ENCODE measurements at regions not wholly inside any gene's neighbourhood (a gene's known extent, or its start where the extent isn't known, plus 50 kb on each side); places are given as distances from the start of the nearest gene placed in this dataset.
A peak's percentile ranks its signal among the peaks of the same experiment; 100 is the strongest.
"Not testable (repeated sequence)": the region's sequence is repeated elsewhere in the genome, so short reads cannot be mapped to it uniquely, and the experiment has no call there.

- DNase-seq (ENCODE audit: low read depth in 3 of 3): no peak
Measured at GRCh38 chrX:56343219-56343618, 111.1 kb downstream of the KLF8 start.

DNA sequence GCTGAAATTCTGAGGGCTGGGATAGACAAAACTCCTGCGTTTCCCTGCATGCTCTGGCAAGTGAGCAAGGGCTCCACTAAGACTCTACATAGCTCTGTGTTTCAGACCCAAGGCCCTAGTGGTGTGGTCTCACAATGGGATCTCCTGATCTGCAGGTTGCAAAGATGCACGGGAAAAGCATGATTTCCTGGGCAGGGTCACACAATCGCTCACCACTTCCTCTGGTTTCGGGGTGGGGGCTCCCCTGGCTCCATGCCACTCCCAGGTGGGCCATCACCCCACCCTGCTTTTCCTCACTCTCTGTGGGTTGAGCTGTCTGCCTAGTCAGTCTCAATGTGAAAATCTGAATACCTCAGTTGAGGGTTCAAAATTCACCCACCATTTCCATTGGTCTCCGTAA, 111.5 kb downstream of the KLF8 start:
- DNase-seq (ENCODE audit: low read depth in 3 of 3): no peak

DNA sequence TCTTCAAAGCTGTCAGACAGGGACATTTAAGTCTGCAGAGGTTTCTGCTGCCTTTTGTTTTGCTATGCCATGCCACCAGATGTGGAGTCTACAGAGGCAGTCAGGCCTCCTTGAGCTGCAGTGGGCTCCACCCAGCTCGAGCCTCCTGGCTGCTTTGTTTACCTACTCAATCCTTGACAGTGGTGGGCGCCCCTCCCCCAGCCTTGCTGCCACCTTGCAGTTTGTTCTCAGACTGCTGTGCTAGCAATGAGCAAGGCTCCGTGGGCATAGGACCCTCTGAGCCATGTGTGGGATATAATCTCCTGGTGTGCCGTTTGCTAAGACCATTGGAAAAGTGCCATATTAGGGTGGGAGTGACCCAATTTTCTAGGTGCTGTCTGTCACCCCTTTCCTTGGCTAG, 126.0 kb downstream of the KLF8 start:
- not testable (repeated sequence) for DNase-seq (ENCODE audit: low read depth in 3 of 3)

DNA sequence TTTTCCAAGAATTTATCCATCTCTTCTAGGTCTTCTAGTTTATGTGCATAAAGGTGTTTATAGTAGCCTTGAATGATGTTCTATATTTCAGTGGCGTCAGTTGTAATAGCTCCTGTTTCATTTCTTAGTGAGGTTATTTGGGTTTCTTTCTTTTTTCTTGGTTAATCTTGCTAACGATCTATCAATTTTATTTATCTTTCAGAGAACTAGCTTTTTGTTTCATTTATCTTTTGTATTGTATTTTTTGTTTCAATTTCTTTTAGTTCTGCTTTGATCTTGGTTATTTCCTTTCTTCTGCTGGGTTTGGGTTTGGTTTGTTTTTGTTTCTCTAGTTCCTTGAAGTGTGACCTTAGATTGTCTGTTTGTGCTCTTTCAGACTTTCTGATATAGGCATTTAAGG, 133.0 kb downstream of the KLF8 start:
- DNase-seq (ENCODE audit: low read depth in 3 of 3): not testable (repeated sequence)

DNA sequence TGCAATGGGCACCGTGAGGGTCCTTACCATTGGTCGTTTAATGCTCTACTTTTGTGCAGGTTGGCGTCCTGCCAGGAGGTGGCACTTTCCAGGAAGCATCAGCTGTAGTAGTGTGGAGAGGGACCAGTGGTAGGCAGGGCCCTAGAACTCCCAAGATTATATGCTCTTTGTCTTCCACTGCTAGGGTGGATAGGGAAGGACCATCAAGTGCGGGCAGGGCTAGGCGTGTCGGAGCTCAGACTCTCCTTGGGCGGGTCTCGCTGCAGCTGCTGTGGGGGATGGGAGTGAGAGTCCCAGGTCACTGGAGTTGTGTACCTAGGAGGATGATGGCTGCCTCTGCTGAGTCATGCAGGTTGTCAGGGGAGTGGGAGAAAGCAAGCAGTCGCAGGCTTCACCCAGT, 134.7 kb downstream of the KLF8 start:
- DNase-seq (ENCODE audit: low read depth in 3 of 3): peak in 1 of 3 experiments; percentile 1

DNA sequence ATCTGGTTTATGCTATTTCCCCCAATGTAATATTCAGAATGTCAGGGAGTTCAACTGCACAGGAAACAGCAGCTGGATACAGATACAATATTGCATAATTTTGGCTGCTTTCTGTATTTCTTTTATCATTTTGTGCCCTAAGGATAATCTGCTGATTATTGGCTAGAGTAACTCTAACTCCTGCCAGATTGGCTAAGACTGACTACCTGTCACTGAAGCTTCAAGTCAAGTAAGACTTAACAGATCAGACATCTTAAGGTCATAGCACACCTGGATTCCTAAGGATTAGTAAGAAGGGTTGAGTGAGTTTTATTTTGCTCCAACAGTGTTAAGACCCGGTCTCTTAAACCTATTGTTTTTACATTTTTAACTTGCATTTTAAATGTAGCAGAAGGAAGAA, 136.8 kb downstream of the KLF8 start:
- DNase-seq (ENCODE audit: low read depth in 3 of 3): no peak

- not testable (repeated sequence) for DNase-seq (ENCODE audit: low read depth in 3 of 3)
Measured at GRCh38 chrX:56379984-56380780, 148.0 kb downstream of the KLF8 start.

GRCh38 chrX:56382278-56382677, 150.1 kb downstream of the KLF8 start:
- DNase-seq (ENCODE audit: low read depth in 3 of 3): no peak

DNA sequence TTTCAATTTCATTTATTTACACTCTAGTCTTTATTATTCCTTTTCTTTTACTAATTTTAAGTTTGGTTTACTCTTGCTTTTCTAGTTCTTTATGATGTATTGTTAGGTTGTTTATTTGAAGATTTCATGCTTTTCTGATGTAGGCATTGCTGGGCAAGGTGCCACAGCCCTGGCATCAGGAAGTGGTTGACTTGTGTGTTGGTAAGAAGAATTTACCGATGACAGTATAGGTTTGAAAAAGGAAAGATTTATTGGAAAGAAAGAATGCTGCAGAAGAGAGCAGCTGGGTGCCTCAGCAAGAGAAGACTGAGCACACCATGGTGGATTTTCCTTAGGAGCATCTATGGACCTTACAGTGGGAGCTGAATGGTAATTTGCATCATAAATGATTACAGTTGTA, 153.2 kb downstream of the KLF8 start:
- DNase-seq (ENCODE audit: low read depth in 3 of 3): no peak

GRCh38 chrX:56385960-56386359, 153.8 kb downstream of the KLF8 start:
- no peak for DNase-seq (ENCODE audit: low read depth in 3 of 3)

GRCh38 chrX:56397636-56398035, 165.5 kb downstream of the KLF8 start:
- DNase-seq (ENCODE audit: low read depth in 3 of 3): no peak

- no peak for DNase-seq (ENCODE audit: low read depth in 3 of 3)
Measured at GRCh38 chrX:56402207-56402606, 161.2 kb upstream of the UBQLN2 start.

DNA sequence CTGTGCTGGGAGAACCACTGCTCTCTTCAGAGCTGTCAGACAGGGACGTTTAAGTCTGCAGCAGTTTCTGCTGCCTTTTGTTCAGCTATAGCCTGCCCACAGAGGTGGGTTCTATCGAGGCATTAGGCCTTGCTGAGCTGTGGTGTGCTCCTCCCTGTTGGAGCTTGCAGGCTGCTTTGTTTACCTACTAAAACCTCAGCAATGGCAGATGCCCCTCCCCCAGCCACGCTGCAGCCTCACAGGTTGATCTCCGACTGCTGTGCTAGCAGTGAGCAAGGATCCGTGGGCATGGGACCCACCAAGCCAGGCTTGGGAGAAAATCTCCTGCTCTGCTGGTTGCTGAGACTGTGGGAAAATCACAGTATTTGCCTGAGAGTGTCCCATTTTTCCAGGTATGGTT, 133.8 kb upstream of the UBQLN2 start:
- DNase-seq (ENCODE audit: low read depth in 3 of 3): no peak

DNA sequence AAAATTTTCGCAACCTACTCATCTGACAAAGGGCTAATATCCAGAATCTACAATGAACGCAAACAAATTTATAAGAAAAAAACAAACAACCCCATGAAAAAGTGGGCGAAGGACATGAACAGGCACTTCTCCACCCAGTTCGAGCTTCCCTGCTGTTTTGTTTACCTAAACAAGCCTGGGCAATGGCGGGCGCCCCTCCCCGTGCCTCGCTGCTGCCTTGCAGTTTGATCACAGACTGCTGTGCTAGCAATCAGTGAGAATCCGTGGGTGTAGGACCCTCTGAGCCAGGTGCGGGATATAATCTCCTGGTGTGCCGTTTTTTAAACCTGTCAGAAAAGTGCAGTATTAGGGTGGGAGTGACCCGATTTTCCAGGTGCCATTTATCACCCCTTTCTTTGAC, 111.4 kb upstream of the UBQLN2 start:
- DNase-seq (ENCODE audit: low read depth in 3 of 3): not testable (repeated sequence)

DNA sequence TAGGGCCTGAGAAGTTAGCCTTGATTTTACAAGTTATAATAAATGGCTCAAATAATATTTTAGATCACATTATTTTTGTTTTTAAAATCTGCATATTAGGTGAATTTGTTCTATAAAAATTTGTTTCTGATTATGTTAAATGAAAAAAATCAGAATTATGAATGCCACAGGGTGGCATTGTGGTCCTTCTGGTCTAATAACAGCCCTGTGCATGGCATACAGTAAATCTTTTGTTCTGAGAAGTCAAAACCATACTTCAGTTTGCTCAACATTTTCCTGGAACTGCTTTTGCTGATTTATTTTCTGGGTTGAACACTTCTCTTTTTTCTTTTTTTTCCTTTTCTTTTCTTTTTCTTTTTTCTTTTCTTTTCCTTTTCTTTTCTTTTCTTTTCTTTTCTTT, 101.0 kb upstream of the UBQLN2 start:
- DNase-seq (ENCODE audit: low read depth in 3 of 3): no peak

DNA sequence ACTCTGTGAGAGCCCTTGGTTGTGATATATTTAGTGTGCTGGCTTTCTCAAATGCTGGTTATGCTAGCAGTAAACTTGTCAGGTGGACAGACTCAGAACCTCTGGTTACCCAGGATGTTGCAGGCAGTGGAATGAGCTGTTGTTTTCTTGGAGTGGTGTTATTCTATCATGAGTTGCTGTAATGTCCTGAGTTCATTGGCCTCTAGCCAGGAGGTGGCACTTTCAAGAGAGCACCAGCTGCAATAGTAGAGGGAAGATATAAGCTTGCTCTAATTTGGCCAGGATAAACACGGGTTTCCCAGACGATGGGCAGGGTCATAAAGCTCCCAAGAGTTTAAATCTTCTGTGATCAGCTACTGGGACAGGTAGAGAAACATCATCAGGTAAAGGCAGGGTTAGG, 95.0 kb upstream of the UBQLN2 start:
- no peak for DNase-seq (ENCODE audit: low read depth in 3 of 3)

GRCh38 chrX:56494923-56495322, 68.5 kb upstream of the UBQLN2 start:
- not testable (repeated sequence) for DNase-seq (ENCODE audit: low read depth in 3 of 3)

DNA sequence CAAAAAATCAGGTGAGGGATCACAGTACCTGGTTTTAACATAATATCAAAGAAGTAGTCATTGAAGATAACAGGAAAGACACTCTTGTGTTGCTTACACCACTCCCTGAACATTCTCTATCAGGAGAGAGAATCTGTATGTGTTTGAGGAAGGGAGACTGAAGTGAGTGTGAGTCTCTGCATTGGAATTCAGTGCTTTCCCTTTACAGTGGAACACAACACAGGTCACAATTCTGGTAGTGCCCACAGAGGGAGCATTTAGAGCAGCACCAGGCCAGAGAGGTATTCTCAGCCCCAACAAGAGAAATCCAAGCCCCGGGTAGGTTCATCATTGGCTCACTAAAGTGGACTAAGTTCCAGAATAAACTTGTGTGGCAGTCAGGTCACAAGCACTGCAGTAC, 64.7 kb upstream of the UBQLN2 start:
- no peak for DNase-seq (ENCODE audit: low read depth in 3 of 3)

DNA sequence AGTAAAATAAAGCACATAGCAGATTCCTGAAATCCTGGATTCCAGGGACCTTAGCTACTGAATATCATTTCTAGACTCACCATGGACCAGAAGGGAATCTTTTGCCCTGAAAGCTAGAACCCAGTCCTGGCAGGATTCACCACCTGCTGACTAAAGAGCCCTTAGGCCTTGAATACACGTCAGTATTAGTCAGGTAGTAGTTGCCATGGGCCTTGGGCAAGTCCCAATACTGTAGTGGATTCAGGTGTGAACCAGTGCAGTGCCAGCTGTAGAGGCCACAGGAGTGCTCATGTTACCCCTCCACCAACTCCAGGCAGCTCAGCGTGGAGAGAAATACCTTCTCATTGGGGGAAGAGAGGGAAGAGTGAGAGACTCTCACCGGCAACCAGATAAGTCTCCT, 64.1 kb upstream of the UBQLN2 start:
- DNase-seq (ENCODE audit: low read depth in 3 of 3): no peak

GRCh38 chrX:56503941-56504673, 59.3 kb upstream of the UBQLN2 start:
- no peak for DNase-seq (ENCODE audit: low read depth in 3 of 3)

GRCh38 chrX:56505866-56506265, 57.6 kb upstream of the UBQLN2 start:
- no peak for DNase-seq (ENCODE audit: low read depth in 3 of 3)
